KMS-11 (cell line): ENCODE measurements at regions not wholly inside any gene's neighbourhood (a gene's known extent, or its start where the extent isn't known, plus 50 kb on each side); places are given as distances from the start of the nearest gene placed in this dataset.

Experiments
- H2AFZ ChIP-seq: fragments of 200-600 bp; sonication (generic); 2 replicates; pipeline ENCODE4 v1.6.1; 2016; ENCODE audit warnings: antibody characterized with exemption, mixed run types, low read depth
- H3K27ac ChIP-seq: fragments of 200-600 bp; sonication (generic); 2 replicates; pipeline ENCODE4 v1.6.1; 2016; ENCODE audit warnings: mild to moderate bottlenecking, mixed run types
- H3K27me3 ChIP-seq: fragments of 200-600 bp; sonication (generic); 2 replicates; pipeline ENCODE4 v1.6.1; 2017; ENCODE audit warnings: mild to moderate bottlenecking, low read depth, mixed run types, moderate library complexity; ENCODE audit not compliant: insufficient read depth
- H3K36me3 ChIP-seq: fragments of 200-600 bp; sonication (generic); 2 replicates; pipeline ENCODE4 v1.6.1; 2017; ENCODE audit warnings: mild to moderate bottlenecking, mixed run types; ENCODE audit not compliant: insufficient read depth
- H3K4me1 ChIP-seq: fragments of 200-600 bp; sonication (generic); 2 replicates; pipeline ENCODE4 v1.6.1; 2016; ENCODE audit warnings: mild to moderate bottlenecking, low read depth, mixed run types; ENCODE audit not compliant: poor library complexity, severe bottlenecking
- H3K4me2 ChIP-seq: fragments of 200-600 bp; sonication (generic); 2 replicates; pipeline ENCODE4 v1.7.0; 2016; ENCODE audit warnings: mild to moderate bottlenecking, mixed run types
- H3K4me3 ChIP-seq: fragments of 200-600 bp; sonication (generic); IDR thresholded peaks from 2 replicates; pipeline ENCODE4 v1.6.1; 2017; ENCODE audit warnings: low read depth, low read length, mixed read lengths; ENCODE audit not compliant: insufficient read depth
- H3K79me2 ChIP-seq: fragments of 200-600 bp; sonication (generic); 2 replicates; pipeline ENCODE4 v1.6.1; 2016; ENCODE audit warnings: low read depth, mixed run types; ENCODE audit not compliant: insufficient read depth
- H3K9ac ChIP-seq: fragments of 200-600 bp; sonication (generic); 2 replicates; pipeline ENCODE4 v1.6.1; 2016; ENCODE audit warnings: mild to moderate bottlenecking, mixed run types
- H4K20me1 ChIP-seq: fragments of 200-600 bp; sonication (generic); 2 replicates; pipeline ENCODE4 v1.6.1; 2016; ENCODE audit warnings: mild to moderate bottlenecking, mixed run types; ENCODE audit not compliant: insufficient read depth
- CTCF ChIP-seq: fragments of 200-600 bp; sonication (generic); conservative IDR thresholded peaks from 2 replicates; pipeline ENCODE4 v1.6.1; 2017; ENCODE audit warnings: low read depth, mild to moderate bottlenecking, antibody characterized with exemption, low read length, moderate library complexity, mixed read lengths

- Histone ChIP-seq H3K79me2 (no peaks in the 10 kb centered on the region), H3K4me3 (no peak overlapping the region), H2AFZ (no peak overlapping the region), H4K20me1 (no peaks in the 10 kb centered on the region), H3K4me1 (no peaks in the 10 kb centered on the region), H3K9ac (no peak overlapping the region), H3K4me2 (no peak overlapping the region), H3K36me3 (no peaks in the 10 kb centered on the region), H3K27me3 (no peaks in the 10 kb centered on the region), H3K27ac (no peak overlapping the region)
- TF ChIP-seq CTCF = no peak
These were observed 796.6 kb downstream of the TLE1 start for GRCh38 chr9:80892703-80893102.

DNA sequence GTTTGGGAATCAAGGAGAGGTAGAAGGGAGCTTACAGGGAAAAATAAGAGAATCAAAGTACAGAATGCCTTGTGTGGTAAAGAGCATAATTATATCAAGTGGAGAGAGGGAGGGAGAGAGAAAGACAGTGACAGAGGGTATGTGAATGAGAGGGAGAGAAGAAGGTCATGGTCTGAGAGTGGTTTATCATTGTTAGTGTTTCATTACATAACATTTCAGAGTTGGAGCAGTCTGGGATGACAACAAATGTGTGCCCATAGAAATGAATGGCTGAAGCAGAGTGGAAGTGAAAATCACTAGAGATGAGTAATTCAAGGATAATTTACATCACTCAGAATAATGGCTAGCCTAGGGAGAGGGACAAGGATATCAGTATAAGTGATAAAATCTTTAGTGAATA, 799.2 kb downstream of the TLE1 start:
- H3K4me2 ChIP-seq = no peak overlapping the region
- H3K79me2 ChIP-seq = no peaks in the 10 kb centered on the region
- no peak overlapping the region for H2AFZ ChIP-seq
- H3K36me3 ChIP-seq = no peaks in the 10 kb centered on the region
- no peak overlapping the region for H3K27ac ChIP-seq
- H3K4me3 ChIP-seq = no peak overlapping the region
- no peaks in the 10 kb centered on the region for H4K20me1 ChIP-seq
- H3K27me3 ChIP-seq = no peaks in the 10 kb centered on the region
- H3K4me1 ChIP-seq = no peaks in the 10 kb centered on the region
- TF ChIP-seq CTCF = no peak
- H3K9ac ChIP-seq = no peak overlapping the region

DNA sequence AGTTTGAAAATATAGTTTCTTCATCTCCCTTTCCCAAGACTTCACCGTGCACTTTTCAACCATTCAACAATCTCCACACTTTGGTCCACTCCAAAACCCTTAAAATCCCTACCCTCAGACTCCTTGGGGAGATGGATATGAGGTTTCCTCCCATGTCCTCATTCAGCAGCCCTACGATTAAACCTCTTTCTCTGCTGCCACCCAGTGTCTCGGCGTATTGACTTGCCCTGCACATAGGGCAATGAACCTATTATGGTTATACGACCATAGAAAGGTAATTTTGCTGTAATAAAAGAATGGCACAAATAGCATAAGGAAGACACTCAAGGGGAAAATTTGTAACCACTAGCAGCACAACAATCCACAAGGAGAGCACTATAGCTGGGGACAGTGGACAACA, 803.5 kb downstream of the TLE1 start:
- no peak overlapping the region for H3K27ac ChIP-seq
- H3K36me3 ChIP-seq = no peaks in the 10 kb centered on the region
- TF ChIP-seq CTCF = no peak
- no peak overlapping the region for H3K9ac ChIP-seq
- H3K4me2 ChIP-seq = no peak overlapping the region
- H4K20me1 ChIP-seq = no peaks in the 10 kb centered on the region
- no peak overlapping the region for H2AFZ ChIP-seq
- H3K27me3 ChIP-seq = no peaks in the 10 kb centered on the region
- no peaks in the 10 kb centered on the region for H3K79me2 ChIP-seq
- no peak overlapping the region for H3K4me3 ChIP-seq
- no peaks in the 10 kb centered on the region for H3K4me1 ChIP-seq

DNA sequence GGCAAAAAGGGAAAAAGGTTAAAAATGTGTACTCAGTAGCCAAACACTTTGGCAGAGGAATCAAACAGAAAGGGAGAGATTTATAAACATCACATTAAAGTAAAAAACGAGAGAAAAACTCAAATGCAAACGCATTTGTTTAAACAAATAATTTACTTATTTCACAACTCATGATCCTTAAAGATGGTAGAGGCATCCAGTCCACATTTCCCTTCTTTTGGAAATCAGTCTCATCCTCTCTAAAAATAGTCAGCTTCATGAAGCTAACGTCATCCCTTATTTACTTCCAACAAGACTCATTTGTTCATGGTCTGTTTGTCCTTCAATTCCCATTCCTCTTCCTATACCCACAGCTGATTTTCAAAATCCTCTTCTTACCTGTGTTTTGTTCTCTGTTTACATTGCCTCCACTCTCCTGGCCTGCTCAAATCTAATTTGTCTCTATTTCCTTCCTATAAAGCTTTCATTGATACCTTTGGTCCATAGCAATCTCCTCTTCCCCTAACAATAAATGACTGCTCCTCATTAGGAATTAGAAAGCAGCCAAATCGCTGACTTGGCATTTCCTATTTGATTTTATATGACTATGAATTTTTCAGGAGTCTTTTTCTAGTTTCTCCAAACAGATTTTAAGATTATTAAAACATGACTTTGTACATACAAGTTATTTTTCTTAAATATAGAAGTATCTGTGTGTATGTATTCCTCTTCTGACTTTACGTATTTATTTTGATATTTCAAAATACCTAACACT, 805.3 kb downstream of the TLE1 start:
- TF ChIP-seq CTCF = no peak
- Histone ChIP-seq H3K4me2 (no peak overlapping the region), H4K20me1 (no peaks in the 10 kb centered on the region), H3K4me3 (no peak overlapping the region), H3K79me2 (no peaks in the 10 kb centered on the region), H2AFZ (no peak overlapping the region), H3K9ac (no peak overlapping the region), H3K36me3 (no peaks in the 10 kb centered on the region), H3K4me1 (no peaks in the 10 kb centered on the region), H3K27me3 (no peaks in the 10 kb centered on the region), H3K27ac (no peak overlapping the region)
